Ovary (tissue), 7 donors: ENCODE measurements at regions not wholly inside any gene's neighbourhood (a gene's known extent, or its start where the extent isn't known, plus 50 kb on each side); places are given as distances from the start of the nearest gene placed in this dataset.

Source experiments
- DNase-seq, 5 donors: peaks; one replicate each; pipeline ENCODE4 v3.0.0-alpha.2; 2019 to 2020
- H3K27ac ChIP-seq, 2 donors: fragments of 200-600 bp; one replicate each; pipeline versions ENCODE4 v1.5.1 to v1.8.0; 2019 to 2022
- H3K27me3 ChIP-seq: fragments of 200-600 bp; one replicate; pipeline ENCODE4 v1.8.0; 2022
- H3K36me3 ChIP-seq: fragments of 200-600 bp; sonication (generic); one replicate; pipeline ENCODE4 v1.5.1; 2019
- H3K4me1 ChIP-seq: one replicate; pipeline ENCODE4 v1.8.1; 2013; ENCODE audit warnings: mild to moderate bottlenecking, moderate library complexity; ENCODE audit not compliant: insufficient read depth
- H3K4me3 ChIP-seq: fragments of 200-600 bp; sonication (generic); one replicate; pipeline ENCODE4 v1.5.1; 2017
- H3K9me3 ChIP-seq, 2 donors: fragments of 200-600 bp in 1 of 2; sonication (generic) in 1 of 2; one replicate each; pipeline versions ENCODE4 v1.5.1 to v1.8.1; 2013 to 2019; ENCODE audit warnings: mild to moderate bottlenecking in 1 of 2, moderate library complexity in 1 of 2
- EP300 ChIP-seq: sonication (generic); formaldehyde crosslinking; IDR thresholded peaks from one replicate; pipeline ENCODE4 v1.6.1; 2017; ENCODE audit warnings: antibody characterized with exemption
- POLR2A ChIP-seq: fragments of 450-650 bp; IDR thresholded peaks from one replicate; pipeline ENCODE4 v1.6.1; 2017; ENCODE audit warnings: antibody characterized with exemption, mild to moderate bottlenecking, moderate library complexity
- WGBS, 3 donors: extraction: QIAGEN DNeasy Blood & Tissue Kit in 1 of 3; methylation state at CpG; one replicate each; pipeline versions ENCODE4 v1.1.5 to v1.1.7; 2013 to 2017; 5-methylcytosine and 5-hydroxymethylcytosine counted together
- intact Hi-C, 4 donors: fragments of 100-400 bp; cut with DNase I; formaldehyde crosslinking; loops; one replicate each; pipeline versions ENCODE4 v1.11.0 to v1.15.1; 2022 to 2023
- TF ChIP-seq, protein P1 (sequence below), 3 donors: fragments of 450-650 bp in 2 of 3; fragments of 200-600 bp in 1 of 3; IDR thresholded peaks; one replicate each; pipeline versions ENCODE4 v1.5.1 to v1.8.0; 2016 to 2022; ENCODE audit warnings: antibody characterized with exemption in 3 of 3, mild to moderate bottlenecking in 1 of 3
- donor health status: DM: no; HTN: no; CAD: no; lungs with moderate emphysema.
- donor health status: DM: no; HTN: no; CAD: no.
- donor health status: Bipolar disorder and iron deficiency.
- donor health status: DM: no; HTN: no; CAD: no.
- donor health status: DM: yes; HTN: yes; CAD: no.

DNA sequence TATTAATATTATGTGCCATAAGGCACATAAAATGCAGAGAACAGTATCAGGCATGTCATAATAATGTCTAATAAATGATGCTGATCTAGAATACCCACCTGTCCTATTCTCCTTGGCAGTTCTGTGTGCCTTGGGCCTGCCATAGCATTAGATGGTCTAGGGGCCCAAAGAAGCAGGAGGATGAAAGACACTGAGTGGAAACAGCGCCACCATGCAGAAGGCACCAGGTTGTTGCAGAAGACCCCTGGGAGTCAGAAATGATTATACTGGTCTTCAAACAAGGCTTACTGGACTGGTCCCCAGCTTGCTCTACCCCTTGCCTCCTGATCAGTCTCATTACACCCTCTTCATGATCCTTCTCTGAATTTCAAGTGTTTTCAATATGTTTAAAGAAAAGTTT is 353.3 kb downstream of the GRIN2B start:
- Histone ChIP-seq H3K4me1 (no peaks in the 10 kb centered on the region), H3K27me3 (no peaks in the 10 kb centered on the region), H3K4me3 (no peak overlapping the region), H3K27ac (no peak overlapping the region), H3K9me3 (no peaks in the 10 kb centered on the region), H3K36me3 (no peaks in the 10 kb centered on the region)
- DNase-seq, result no peak
- WGBS, 3 donors, result 88 to 100% (median 96%) methylated on average over 1 of the region's 1 CpG
- TF ChIP-seq EP300 (no peak), POLR2A (no peak)
- TF ChIP-seq, protein P1, sequence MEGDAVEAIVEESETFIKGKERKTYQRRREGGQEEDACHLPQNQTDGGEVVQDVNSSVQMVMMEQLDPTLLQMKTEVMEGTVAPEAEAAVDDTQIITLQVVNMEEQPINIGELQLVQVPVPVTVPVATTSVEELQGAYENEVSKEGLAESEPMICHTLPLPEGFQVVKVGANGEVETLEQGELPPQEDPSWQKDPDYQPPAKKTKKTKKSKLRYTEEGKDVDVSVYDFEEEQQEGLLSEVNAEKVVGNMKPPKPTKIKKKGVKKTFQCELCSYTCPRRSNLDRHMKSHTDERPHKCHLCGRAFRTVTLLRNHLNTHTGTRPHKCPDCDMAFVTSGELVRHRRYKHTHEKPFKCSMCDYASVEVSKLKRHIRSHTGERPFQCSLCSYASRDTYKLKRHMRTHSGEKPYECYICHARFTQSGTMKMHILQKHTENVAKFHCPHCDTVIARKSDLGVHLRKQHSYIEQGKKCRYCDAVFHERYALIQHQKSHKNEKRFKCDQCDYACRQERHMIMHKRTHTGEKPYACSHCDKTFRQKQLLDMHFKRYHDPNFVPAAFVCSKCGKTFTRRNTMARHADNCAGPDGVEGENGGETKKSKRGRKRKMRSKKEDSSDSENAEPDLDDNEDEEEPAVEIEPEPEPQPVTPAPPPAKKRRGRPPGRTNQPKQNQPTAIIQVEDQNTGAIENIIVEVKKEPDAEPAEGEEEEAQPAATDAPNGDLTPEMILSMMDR (IDR thresholded peaks at IDR 0.05), result no peak
- intact Hi-C loops, result no loop called here

DNA sequence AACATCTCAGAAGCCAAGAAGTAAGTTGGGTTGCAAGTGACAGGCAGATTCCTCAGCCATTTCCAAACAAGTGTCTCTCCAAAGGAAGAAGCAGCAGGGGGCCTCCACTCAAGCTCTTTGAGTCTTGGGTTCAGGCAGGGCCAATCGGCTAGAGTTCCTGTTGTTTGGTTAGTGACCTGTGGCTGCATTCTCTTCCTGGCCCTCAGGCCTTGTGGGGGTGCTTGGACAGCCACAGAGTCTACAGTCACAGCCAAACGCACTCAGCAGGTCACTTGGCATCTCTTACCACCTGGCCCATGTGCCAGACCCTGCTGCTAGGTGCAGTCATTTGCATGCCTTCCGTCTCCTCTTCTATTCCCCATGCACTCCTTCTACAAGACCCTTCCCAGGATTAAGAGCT is 353.9 kb downstream of the GRIN2B start:
- no peak for DNase-seq
- H3K4me1 ChIP-seq, result no peaks in the 10 kb centered on the region
- no peaks in the 10 kb centered on the region for H3K36me3 ChIP-seq
- H3K4me3 ChIP-seq, result no peak overlapping the region
- H3K27ac ChIP-seq, result no peak overlapping the region
- TF ChIP-seq, protein P1 (IDR thresholded peaks at IDR 0.05), result no peak
- TF ChIP-seq EP300, result no peak
- no peak for TF ChIP-seq POLR2A
- no peaks in the 10 kb centered on the region for H3K9me3 ChIP-seq
- intact Hi-C loops, result no loop called here
- WGBS, 3 donors, result 56 to 80% (median 61%) methylated on average over 3 of the region's 3 CpGs
- no peaks in the 10 kb centered on the region for H3K27me3 ChIP-seq

DNA sequence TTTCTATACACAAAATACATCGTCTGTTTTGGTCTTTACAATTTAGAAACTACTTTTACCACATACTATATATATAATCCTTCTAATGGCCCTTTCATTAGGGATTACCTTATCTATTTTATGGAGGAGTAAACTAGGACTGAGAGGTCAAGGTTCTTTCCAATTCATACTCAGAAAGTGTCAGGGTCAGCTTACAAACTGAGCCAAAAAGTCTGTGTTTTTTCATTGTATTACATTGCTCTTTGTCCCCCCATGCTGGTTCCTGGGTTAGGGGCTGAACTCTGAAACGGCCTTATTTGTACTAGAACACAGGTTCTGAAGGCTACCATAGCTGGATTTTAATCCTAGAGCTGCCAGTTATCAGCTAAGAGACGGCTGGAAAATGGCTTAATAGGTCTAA is 368.1 kb downstream of the GRIN2B start:
- no peak overlapping the region for H3K27ac ChIP-seq
- H3K4me3 ChIP-seq, result no peak overlapping the region
- intact Hi-C loops, result no loop called here
- H3K36me3 ChIP-seq, result no peaks in the 10 kb centered on the region
- no peaks in the 10 kb centered on the region for H3K27me3 ChIP-seq
- no peaks in the 10 kb centered on the region for H3K4me1 ChIP-seq
- H3K9me3 ChIP-seq, result no peaks in the 10 kb centered on the region
- TF ChIP-seq POLR2A (no peak), EP300 (no peak)
- TF ChIP-seq, protein P1 (IDR thresholded peaks at IDR 0.05), result no peak
- no peak for DNase-seq
- WGBS, 3 donors, result 52 to 60% (median 54%) methylated on average over 3 of the region's 3 CpGs

DNA sequence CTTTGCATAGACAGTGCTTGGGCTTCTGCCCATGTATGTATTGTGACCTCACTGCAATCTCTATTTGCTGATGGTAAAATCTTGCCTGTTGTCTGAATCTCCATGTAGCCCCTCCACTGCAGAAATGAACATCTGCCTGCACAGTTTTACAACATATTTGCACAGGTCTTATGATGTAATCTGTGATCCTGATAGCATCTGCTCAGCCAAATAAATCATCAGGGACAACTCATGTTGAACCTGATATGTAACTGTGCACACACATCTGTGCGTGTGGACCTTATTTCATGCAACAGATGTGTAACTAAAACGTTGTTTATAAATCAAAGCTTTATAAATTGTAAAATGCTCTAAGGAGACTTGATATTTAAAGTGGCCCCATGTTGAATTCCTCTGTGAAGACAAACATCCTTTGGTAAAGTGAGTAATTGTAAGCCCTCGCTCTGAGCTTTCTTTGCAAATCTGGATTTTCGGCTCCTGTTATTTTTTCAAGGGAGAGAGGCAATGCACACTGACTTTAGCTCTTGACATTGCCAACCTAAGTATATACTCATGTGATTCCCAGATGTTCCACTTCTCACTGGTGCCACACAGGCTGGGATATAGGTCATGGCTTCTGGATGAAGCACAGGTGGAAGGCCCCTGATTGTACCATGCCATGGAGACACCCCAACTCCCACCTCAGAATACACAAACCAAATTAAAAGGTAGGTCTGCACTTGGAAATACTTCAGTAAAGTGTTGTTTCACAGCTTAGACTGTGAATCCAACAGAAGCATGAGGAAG is 371.3 kb downstream of the GRIN2B start:
- Histone ChIP-seq H3K4me1 (no peaks in the 10 kb centered on the region), H3K36me3 (no peaks in the 10 kb centered on the region), H3K9me3 (no peaks in the 10 kb centered on the region), H3K27me3 (no peaks in the 10 kb centered on the region), H3K4me3 (no peak overlapping the region), H3K27ac (no peak overlapping the region)
- intact Hi-C loops, result no loop called here
- TF ChIP-seq EP300 (no peak), POLR2A (no peak)
- TF ChIP-seq, protein P1 (IDR thresholded peaks at IDR 0.05), result no peak
- no peak for DNase-seq
- 52 to 61% (median 57%) methylated on average over 4 of the region's 4 CpGs for WGBS, 3 donors
